ENCODE measurements at regions not wholly inside any gene's neighbourhood (a gene's known extent, or its start where the extent isn't known, plus 50 kb on each side); places are given as distances from the start of the nearest gene placed in this dataset.
"Not testable (repeated sequence)": the region's sequence is repeated elsewhere in the genome, so short reads cannot be mapped to it uniquely, and the experiment has no call there.

DNA sequence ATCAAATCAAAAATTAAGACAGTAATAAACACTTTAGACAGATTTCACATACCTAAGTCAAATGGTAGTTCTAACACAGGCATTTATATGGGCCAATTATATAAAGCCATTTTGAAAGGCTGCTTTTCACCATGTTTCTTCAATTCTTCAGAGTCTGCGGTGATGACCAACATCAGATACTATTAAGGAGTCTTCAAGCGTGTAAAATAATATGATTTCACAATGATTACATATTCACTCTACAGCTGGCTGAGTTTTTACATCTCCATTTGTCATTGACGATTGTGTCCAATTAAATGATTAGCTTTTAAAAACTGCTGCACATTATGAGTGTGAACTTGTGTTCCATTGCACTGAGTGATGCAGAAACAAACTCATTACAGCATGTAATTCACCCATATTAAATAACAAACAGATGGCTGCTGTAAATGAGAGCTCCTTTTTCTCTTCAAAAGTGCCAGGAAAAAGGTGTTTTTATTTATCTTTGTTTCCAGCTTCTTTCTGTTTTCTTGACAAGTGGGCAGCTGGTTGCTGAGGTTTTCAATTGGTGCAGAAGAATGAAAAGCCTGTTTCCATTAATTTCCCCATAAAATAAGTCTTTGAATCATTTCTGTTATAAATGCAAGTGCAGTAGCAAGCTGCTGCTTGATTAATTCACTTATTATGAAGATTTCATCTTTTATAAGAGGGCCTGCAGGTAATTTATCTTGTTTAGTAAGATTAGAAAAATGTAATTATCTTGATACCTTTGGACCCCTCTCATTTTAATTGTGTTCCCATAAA lies 676.1 kb upstream of the KLHL1 start:
- no peak for DNase-seq (ENCODE audit: low spot score)

DNA sequence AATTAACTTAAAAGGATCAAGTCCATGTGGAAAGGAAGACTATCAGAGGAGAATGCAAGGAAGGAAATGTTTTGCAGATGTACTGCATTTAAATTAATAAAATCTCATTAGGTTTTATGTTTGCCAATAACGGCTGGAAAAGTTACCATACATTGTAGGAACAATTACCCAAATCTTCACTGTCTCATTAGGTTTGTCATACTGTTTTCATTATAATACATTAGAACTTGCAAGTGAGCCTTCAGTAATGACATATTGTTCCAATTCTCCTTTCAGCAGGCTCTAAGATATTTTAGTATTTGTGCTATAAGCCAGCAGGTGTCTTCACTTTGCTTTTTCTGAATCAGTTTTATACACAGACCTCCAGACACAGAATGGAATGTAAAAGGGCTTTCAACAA lies 661.6 kb upstream of the KLHL1 start:
- no peak for DNase-seq (ENCODE audit: low spot score)

DNA sequence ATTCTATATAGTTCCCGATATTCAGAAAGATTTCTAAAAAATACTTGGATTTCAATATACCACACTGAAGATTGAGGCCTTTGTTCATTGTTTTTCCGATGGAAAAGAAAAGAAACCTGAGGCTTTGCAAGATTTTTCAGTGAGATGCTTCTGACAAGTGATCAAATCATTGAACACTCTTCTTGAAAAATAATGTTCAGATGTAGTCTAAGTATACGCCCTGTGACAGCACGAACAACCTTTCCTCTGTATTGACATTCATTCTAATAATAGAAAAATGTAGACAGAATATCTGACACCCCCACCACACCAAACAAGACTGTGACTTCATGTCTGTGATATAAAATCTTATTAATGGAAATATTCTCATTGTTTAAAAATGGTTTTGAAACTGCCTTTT lies 650.7 kb upstream of the KLHL1 start:
- no peak for DNase-seq (ENCODE audit: low spot score)

DNA sequence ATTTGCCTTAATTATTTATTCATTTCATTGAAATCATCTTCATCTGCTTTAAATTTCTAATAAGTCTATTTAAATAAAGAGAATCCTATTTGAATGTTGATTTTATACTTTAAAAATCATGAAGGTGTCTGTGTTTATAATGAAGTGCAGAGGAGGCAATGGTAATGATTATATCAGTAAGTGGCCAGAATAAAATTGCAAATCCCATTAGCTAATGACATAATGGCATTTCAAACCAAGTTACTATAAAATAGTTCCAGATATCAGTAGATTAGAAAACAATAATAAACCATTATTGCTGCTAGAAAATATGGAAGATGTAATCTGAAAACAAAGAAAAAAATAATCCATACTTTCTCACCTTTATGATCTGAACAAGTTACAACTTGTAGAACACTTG lies 647.8 kb upstream of the KLHL1 start:
- no peak for DNase-seq (ENCODE audit: low spot score)

DNA sequence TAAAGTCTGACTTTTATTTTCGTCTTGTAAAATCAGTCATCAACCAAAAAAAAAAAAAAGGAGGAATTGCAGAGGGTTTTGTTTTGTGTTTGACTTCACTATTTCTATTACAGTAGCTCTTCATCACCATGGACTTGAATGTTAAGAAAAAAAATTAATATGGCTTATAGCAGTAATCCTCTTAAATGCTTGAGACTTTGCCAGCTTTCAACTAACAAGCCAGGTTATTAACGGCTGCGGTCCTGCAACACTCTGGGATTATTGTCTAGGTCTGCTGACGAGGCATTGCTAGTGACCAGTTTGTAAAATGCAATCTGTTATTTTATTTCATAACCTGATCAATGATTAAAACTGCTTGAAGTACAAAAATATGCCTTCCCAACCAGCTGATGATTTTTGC lies 647.2 kb upstream of the KLHL1 start:
- DNase-seq (ENCODE audit: low spot score), result no peak

DNA sequence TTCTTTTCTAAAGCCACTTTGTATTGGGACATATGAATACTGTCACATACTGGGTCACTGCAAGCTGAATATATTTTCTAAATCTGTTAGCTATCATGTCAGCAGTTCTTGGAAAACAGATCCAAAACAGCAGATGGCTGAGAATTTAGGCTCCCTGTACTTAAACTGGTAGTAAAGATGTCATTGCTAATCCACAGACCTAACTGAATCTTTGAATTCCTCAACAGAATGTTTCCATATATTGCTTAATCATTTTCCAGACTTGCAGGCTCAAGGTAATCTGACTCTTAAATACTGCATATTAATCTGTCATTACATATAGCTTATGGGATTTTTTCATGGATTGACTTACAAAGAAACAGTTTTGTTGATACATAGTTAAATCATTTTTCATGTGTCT lies 639.0 kb upstream of the KLHL1 start:
- DNase-seq (ENCODE audit: low spot score), result no peak

DNA sequence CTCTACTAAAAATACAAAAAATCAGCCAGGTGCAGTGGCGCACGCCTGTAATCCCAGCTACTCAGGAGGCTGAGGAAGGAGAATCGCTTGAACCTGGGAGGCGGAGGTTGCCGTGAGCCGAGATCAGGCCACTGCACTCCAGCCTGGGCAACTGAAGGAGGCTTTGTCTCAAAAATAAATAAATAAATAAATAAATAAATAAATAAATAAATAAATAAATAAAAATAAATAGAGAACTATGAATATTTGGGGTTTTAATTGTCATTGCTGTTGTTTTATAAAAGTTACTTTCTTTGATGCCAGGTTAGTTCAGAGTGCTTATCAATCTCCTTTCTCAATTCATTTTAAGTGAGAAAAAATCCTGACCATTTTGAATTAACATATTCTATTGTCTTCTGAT lies 638.2 kb upstream of the KLHL1 start:
- not testable (repeated sequence) for DNase-seq (ENCODE audit: low spot score)

DNA sequence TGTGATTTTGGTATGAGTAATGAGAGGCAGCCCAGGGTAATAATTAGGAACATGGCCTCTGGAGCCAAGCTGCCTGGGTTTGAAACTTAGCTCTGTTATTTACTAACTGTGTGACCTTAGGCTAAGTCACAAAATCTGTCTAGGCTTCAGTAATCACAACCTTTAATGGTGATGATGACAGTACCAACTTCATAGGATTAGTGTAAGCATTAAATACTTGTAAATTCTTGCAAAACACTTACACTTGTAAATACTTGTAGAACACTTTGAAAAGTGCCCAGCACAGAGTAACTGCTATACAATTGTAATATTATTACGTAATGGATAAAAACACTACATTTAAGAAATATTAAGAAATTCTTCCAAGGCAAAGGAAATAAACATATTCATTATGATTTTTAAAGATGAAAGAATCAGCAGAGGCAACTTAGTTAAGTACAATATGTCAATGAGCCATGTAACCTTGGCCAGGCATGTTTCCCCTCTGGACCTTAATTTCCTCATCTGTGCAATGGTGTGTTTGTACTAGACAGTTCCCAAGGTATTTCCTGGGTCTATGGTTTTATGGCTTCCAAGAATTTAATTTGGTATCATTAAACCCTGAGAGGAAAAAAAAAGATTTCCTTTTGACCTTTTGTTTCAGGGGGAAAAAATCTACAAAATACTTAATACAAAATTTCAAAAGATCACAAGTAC lies 628.5 kb upstream of the KLHL1 start:
- DNase-seq (ENCODE audit: low spot score), result no peak

DNA sequence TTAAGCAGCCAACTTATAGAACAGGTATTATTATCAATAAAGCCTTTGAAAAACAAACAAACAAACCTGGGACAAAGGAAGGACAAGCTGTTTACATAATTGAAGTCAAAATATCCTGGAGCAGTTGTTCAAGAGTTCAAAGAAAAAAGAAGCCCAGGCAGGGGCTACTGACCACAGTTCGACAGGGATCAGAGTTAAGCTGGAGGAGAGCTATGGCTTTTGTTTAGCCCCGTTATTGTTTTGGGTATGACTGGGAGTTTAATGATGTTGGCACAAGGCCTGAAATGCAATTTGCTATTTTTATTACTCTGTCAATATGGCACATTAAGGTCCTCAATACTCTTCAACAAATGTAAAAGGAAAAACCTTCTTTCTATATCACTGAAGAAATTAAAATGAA lies 624.4 kb upstream of the KLHL1 start:
- no peak for DNase-seq (ENCODE audit: low spot score)

DNA sequence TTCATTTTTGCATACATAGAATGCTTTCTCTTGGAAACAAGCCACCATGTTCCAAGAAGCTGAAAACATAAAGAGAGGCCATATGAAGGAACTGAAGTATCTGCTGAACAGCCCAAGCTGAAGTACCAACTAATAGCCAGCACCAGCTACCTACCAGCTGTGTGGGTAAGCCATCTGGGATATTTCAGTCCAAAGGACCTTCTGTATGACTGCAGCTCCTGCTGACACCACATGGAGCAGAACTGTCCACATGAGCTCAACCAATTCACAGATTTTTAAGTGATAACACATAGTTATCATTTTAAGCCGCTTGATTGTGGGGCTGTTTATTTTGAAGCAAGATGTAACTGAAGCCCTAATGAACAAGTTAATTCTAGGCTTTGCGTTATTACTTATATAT lies 621.1 kb upstream of the KLHL1 start:
- DNase-seq (ENCODE audit: low spot score), result no peak

DNA sequence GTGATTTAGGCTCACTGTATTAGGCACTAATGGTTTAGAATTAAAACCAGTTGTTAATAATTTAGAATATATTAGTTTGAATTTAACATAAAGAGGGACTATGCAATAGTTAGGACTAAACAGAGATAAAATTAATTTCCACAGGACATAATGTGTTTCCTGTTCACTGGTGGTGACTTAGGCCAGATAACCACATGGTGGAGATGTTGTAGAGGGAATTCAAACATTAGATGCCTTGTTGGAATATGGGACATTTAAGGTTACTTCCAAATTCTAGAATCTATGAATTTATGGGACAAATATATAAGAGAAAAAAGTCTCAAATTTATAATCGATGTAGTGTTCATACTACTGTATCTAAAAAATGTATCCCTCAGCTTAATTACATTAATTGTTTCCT lies 615.5 kb upstream of the KLHL1 start:
- DNase-seq (ENCODE audit: low spot score), result no peak

DNA sequence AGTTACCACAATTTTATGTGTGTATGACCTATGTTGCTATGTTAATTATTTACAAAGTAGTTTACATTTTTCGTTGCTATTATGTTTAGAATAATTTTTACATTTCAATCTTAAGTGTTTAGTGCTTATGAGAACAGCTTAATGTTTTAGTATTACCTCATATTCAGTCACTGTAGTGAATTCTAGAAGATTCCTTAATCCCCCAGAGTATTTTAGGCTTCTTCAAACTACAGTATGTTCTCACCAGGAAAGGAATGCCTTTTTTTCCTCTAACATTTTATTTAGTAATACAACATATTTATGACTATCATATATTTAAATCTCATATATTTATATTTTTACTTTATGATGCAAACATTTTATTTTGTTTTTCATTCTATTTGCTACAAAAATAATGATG lies 612.1 kb upstream of the KLHL1 start:
- DNase-seq (ENCODE audit: low spot score), result no peak

DNA sequence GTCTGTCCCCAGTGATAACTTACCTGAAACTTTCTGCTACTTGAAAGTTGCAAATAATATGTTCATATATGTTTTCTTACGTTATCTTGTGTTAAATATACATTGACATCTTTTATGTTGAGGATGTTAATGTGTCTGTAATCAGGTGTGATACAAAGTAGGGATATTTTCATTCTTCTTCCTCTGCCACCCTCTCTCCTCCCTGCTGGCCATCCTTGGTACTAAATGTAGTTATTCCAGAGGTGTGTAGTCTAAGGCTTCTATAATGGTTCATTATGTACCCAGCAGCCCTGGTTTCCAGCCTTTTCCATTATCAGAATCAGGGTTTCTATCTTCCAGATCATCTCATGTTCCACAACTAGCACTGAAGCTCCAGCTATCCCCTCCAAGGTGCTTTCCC lies 606.7 kb upstream of the KLHL1 start:
- DNase-seq (ENCODE audit: low spot score), result no peak

DNA sequence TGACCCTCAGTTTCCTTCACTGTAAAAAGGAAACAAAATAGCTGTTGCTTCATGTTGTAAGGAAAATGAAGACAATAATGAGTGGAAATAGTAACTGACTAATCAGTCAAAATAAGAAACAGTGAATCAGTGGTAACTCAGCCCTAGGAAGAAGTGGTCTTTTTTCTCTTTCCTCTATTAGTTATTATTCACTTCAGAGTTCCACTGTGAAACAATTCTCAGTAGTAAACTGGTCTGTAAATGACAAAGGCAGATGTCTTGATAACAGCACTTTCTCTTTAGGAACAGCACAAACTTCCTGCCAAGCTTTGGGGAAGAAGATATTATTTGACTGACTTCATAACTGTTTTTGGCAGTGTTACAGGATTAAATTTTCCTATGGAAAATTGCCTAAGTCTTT lies 600.5 kb upstream of the KLHL1 start:
- no peak for DNase-seq (ENCODE audit: low spot score)

DNA sequence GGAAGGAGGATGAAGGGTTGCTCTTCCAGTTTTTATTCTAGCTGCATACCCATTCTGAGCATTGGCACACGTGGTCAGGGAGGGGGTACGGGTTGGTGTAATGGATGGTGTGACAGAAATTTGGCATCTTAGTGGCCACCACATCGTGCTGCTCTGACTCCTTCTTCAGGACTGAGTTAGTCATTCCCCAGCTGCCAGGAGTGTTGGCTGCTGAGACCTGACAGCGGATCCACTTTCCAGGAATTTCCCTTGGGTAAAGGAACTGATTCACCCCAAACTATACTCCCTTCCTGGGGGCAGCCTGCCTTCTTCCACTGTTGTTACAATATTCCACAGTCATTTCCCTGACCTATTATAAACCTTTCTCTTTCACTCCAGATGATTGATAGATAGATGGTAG lies 595.5 kb upstream of the KLHL1 start:
- no peak for DNase-seq (ENCODE audit: low spot score)

DNA sequence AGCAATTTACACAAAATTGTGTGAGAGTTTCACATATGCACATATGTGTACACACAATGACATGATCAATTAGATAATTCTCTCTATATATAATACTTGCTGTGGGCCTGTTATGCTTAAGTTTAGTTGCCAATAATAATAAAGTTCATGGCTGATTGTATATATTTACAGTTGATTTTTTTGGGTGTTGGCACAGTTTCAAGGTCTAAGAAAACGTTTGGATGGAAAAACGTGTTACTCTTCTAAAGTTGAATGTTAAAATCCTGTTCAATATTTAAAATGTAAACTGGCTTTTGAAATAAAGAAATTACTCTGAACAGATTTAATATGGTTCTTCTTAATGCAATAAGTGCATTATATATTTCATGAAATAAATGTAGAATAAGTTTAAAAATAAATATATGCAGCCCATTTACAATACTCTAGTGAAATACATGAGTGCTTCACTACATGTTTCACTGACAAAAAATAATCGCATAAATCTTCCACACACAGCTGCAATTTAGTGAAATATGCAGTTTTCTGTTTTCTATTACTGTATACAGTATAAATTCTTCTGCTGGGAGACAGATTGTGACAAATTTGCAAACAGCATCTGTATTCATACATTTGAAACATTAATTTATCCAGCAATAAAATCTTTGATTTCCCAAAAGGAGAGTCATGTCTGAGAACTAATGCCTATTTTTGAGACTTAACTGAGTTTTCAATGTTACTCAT lies 586.9 kb upstream of the KLHL1 start:
- DNase-seq (ENCODE audit: low spot score), result no peak

DNA sequence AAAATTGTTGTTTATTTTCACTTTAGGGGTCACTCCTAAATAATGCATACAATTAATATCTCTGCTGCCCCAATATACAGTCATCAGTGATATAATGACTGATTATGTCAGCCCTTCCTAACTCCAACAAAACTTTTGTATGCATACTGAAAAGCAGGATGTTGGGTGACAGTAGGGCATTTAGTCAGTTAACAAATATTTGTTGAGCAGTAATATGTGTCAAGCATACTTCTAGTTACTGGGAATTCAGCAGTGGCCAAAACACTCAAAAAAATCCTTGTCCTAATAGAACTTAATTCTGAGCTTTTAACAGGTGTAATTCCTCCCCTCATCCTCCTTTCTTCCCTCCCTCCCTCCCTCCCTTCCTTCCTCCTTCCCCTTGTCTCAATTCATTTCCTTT lies 560.7 kb upstream of the KLHL1 start:
- no peak for DNase-seq (ENCODE audit: low spot score)

DNA sequence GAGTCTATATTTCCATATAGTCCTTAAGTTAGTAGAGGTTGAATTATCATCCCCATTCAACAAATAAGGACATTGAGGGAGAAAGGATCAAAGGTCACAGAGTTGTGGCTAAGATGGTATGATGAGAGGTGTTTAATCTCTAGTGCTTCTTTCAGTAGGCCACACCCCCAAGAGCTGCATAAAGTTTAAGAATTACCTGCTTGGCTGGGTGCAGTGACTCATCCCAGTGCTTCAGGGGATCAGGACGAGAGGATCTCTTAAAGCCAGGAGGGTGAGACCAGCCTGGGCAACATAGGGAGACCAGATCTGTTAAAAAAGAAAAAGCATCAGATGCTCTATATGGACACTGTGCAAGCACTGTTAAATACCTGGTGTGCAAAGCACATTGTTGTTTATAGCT lies 560.0 kb upstream of the KLHL1 start:
- no peak for DNase-seq (ENCODE audit: low spot score)

DNA sequence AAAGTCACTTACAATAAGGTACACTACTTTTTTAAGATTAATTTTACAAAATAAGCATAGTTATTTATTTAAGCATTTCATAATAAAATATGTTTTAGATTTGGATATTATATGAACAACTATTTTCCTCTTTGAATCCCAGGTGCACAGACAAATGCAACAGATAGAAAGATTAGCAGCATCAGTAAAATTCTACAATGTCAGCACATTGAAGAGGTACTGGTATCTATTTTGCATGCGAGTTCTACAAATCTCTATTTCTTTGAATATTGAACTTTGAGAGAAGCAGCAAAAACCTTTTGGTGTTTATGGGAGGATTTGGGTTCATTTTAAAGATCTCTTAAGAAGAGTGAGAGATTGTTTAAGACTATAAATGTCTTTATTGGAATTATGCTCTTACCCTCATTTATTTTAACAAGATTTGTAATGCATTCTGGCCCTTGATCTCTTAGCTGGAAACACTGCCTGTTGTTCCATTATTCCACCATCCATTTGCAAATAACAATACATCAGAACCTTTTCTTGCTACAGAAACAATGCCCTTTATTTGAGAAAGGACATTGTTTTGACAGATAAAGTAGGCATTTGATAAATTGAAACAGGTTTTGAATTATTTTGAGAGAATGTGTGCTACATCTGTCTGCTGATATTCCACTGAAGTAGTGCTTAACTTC lies 558.8 kb upstream of the KLHL1 start:
- no peak for DNase-seq (ENCODE audit: low spot score)

DNA sequence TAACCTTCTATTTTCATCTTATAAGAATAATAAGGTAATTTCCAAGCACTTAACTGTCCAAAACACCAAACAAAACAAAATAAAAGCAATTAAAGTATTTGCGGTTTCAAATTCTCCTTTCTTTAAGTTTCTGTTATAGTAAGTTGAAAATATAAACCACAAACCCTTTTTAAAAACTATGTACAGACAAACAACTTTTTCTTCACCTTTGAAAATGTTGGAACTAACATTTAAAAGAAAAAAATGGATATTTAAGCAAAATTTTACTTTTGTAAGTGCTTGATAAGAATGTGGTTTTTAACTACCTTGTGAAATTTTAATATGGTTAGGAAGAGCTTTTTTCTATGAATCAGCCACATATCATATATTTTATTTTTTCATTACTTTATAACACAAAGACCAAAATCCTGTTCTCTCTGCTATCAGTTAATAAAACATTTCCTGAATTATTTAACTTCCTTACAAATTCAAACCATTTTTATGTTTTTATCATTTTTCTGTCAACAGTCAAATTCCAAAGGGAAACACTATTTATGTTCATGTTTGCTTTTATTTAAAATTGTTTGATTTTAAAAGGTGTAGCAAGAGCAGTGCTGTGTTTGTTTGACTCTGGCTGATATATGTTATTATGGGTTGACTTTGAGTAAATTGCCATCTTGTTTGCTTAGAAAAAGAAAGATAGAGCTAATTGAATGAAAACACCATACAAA lies 554.1 kb upstream of the KLHL1 start:
- no peak for DNase-seq (ENCODE audit: low spot score)

DNA sequence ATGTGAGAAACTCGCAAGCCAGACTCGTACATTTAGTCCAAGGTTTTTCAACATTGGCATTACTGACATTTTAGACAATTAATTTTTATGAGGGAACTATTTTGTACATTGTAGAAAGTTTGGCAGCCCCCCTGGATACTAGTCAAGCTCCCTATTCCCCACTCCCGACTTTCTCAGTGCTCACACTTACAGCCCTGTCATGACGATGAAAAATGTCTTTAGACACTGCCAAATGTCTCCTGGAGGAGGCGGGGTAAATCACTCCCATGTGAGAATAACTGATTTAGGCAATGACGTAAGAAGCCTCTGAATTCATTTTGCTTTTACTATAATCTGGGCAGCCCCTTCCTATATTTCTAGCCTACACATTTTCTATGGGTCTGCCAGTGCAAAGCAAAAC lies 535.8 kb upstream of the KLHL1 start:
- no peak for DNase-seq (ENCODE audit: low spot score)

DNA sequence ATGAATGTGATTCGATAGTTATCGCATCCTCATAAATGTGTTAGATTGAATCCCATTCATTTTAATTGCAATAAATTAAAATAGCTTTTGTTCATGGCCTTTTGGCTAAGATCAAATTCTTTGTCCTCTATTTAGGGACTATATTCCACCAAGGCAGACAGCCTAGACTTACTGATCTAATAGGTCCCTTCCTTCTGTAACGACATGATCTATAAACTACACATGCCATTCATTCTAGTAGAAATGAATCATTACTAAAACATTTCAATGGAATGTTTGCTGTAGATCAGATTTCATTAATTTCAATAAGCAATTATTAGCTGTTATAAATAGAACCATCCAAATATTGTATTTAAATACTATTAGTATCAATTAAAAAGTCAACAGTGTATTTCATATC lies 526.6 kb upstream of the KLHL1 start:
- DNase-seq (ENCODE audit: low spot score), result no peak
